ENCODE measurements at regions not wholly inside any gene's neighbourhood (a gene's known extent, or its start where the extent isn't known, plus 50 kb on each side); places are given as distances from the start of the nearest gene placed in this dataset.

DNA sequence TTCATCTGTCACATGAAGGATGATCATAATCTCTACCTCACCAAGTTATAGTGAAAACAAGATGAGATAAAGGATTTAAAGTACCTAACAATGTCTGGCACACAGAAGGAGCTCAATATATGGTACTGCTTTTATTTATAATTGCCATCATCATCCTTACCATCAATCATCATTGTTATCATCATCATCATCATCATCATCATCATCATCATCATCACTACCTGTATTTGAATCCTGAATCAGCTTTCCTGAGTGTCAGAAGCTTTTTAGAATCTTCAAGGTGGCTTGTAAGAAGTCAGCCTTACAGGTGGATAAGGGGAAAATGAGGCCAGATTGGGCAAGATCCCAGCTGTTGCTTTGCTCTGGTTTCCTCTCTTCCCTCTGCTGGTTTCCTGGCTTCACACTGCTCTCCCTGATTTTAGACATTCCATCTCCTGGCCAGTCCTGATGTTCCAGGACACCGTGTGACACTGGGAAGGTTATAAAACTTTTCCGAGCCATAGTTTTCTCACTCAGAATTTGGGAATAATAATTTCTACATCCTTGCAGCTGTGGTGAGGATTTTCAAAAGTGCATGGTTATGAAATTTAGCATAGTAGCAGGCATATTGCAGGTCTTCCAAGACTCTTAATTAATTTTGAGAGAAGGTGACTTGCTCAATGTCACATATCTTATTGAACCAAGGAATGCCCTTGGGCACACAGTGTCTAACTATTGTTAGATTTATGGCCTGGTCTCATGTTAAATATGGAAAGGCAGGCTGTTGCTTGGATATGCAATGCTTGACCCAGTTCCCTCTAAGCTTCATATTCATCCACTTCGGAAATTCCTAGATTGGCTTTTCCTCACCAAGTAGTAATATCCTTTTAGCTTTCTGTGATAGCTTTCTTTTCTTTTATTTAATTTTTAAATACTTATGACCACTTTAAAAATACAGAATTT is 160.7 kb downstream of the TMEM38B start:
- DNase-seq: no peak

DNA sequence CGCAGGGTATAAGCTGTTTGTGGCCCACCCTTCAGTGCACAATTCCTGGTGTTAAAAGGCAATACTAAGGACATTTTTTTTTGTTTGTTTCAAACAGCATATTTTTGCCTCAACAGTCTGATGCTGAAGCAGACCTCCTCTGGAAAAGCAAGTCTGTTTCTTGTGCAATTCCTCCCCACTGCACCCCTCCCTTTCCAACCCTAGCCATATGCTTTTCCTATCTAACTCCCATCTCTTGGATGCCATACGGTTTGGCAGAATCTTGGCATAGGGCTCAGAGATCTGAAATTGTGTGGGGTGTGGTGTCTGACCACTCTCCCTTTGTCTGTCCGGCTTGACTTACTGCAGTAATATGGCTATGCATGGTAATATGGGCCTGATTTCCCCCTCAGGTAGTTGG is 161.6 kb downstream of the TMEM38B start:
- DNase-seq: no peak
- TF ChIP-seq POLR2A (IDR thresholded peaks at IDR 0.05; ENCODE audit: low read length) (no peak), GATA1 (IDR thresholded peaks at IDR 0.05; ENCODE audit: low read depth, low read length) (no peak)

More for the DNA sequence above, 160.7 kb downstream of the TMEM38B start:
- TF ChIP-seq POLR2A (IDR thresholded peaks at IDR 0.05; ENCODE audit: low read length): no peak
- TF ChIP-seq GATA1 (IDR thresholded peaks at IDR 0.05; ENCODE audit: low read depth, low read length): no peak

DNA sequence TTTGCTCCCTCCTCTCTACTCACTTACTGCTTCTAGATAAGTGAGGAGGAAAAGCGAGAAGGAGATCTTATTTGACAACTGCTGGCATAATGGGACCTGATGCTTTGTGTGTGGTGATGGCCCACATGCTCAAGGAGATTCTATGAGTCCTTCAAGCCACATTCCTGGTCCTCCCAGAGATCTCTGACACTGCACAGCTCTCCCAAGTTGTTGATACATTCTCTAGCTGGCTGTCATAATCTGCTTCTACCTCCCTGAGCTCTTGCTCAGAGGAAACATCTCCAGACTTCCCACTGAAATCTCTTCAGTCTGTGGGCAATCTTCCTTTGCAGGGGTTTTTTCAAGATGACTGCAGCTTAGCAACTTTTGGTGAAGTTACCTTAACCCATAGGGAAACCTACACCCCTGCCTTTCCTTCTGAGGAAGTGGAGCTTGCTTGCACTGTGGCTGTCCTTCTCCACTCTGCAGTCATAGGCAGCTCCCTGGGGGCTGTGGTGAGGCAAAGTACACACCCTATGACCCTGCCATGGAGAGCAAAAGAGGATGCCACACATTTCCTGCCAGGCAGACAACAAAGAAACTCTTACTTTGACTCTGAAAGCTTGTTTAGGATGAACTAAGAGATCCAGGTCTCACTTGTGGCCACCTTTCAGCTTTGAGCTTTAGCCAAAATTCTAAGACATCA is 163.8 kb downstream of the TMEM38B start:
- no peak for TF ChIP-seq POLR2A (IDR thresholded peaks at IDR 0.05; ENCODE audit: low read length)
- TF ChIP-seq GATA1 (IDR thresholded peaks at IDR 0.05; ENCODE audit: low read depth, low read length): no peak

DNA sequence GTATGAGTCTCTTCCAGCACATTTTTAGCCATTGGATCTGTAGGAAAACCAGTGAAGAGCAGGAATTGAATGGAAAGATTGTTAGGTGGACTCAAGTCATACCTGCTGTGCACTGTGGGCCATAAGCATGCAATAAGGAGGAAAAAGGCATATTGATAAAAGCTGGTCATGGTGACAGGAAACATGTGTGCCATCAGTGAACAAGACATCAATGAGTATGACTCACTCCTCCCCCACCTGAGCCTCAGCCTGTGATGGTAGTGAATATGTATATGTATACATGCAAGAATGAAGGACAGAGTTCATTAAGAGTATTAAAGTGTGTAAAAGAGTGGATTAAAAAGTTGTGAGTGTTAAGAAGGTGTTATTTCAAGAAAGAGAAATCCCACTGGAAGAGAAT is 164.5 kb downstream of the TMEM38B start:
- TF ChIP-seq POLR2A (IDR thresholded peaks at IDR 0.05; ENCODE audit: low read length) (no peak), GATA1 (IDR thresholded peaks at IDR 0.05; ENCODE audit: low read depth, low read length) (no peak)
- no peak for DNase-seq

More for the DNA sequence above, 163.8 kb downstream of the TMEM38B start:
- DNase-seq: no peak

DNA sequence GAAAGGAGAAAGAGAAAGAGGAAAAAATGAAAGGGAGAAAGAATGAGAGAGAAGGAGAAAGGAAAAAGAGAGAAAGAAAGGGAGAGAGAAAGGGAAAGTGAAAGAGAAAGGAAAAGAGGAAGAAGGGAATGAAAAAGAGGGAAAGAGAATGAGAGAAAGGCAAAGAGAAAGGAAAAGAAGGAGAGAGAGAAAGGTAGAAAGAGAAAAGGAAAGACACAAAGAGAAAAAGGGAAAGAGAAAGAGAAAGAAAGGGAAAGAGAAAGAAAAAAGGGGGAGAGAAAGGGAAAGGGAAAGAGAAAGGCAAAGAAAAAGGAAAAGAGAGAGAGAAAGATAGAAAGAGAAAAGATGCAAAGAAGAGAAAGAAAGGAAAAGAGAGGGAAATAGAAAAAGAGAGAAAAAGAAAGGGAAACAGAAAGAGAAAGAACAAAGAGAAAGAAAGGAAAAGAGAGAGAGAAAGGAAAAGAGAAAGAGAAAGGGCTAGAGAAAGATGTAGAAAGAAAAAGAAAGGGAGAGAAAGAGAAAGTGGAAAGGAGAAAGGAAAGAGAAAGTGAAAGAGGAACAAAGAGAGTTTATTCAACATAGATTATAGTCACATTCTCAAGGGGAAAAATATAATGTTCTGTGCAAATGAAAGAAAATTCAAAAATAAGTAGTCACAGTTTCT is 165.2 kb downstream of the TMEM38B start:
- TF ChIP-seq POLR2A (IDR thresholded peaks at IDR 0.05; ENCODE audit: low read length): no peak
- TF ChIP-seq GATA1 (IDR thresholded peaks at IDR 0.05; ENCODE audit: low read depth, low read length): no peak
- peak in 1 of 2 experiments; percentile 15 for DNase-seq

DNA sequence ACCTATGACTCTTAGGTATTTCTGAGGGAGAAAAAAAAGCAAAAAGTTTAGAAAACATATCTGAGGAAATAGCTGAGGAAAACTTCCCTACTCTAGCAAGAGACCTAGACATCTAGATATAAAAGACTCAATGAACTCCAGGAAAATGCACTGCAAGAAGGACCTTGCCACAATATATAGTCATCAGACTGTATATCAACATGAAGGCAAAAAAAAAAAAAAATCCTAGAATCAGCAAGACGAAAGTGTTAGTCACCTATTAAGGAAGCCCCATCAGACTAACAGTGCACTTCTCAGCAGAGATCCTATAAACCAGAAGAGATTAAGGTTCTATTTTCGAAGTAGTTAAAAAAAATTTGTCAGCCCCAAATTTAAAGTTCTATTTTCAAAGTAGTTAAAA is 166.2 kb downstream of the TMEM38B start:
- no peak for DNase-seq
- no peak for TF ChIP-seq POLR2A (IDR thresholded peaks at IDR 0.05; ENCODE audit: low read length)
- no peak for TF ChIP-seq GATA1 (IDR thresholded peaks at IDR 0.05; ENCODE audit: low read depth, low read length)

DNA sequence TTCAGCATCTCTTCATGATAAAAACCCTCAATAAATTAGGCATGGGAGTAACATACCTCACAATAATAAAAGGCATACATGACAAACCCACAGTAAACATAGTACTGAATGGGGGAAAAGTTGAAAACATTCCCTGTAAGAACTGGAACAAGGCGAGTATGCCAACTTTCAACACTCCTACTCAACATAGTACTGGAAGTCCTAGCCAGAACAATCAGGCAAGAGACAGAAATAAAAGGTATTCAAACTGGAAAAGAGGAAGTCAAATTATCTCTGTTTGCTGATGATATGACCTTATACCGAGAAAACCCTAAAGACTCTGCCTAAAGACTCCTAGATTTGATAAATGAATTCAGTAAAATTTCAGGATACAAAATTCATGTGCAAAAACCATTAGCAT is 167.6 kb downstream of the TMEM38B start:
- TF ChIP-seq POLR2A (IDR thresholded peaks at IDR 0.05; ENCODE audit: low read length) (no peak), GATA1 (IDR thresholded peaks at IDR 0.05; ENCODE audit: low read depth, low read length) (no peak)
- DNase-seq: no peak

DNA sequence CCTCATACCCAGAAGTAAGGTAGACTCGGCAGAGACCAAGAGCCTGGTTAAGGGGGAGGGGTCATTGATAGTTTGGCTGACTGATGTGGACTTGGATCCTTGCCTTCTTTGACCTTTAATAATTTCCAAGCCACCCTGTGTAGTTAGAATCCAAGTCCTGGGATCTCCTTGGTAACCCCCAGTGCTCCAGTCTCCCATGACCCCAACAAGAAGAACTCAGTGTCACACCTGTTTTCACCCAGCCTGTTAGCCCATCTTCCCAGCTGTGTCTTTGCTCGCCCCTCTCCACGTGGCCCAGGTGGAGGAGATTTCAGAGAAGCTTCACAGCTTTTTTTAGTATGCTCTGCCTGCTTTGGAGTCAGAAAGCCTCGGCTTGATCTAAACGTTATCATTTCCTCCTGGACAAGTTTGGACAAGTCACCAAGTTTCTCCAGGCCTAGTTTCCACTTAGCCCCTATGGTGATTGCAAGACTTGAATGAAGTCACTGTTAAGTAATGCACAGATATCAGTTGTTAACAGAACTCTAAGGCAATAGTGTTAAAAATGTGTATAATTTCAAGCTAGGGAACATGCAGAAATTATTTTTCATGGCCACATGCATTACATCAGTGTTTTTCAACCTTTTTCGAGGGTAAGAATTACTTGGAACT is 170.0 kb downstream of the TMEM38B start:
- no peak for DNase-seq
- TF ChIP-seq POLR2A (IDR thresholded peaks at IDR 0.05; ENCODE audit: low read length) (no peak), GATA1 (IDR thresholded peaks at IDR 0.05; ENCODE audit: low read depth, low read length) (no peak)

DNA sequence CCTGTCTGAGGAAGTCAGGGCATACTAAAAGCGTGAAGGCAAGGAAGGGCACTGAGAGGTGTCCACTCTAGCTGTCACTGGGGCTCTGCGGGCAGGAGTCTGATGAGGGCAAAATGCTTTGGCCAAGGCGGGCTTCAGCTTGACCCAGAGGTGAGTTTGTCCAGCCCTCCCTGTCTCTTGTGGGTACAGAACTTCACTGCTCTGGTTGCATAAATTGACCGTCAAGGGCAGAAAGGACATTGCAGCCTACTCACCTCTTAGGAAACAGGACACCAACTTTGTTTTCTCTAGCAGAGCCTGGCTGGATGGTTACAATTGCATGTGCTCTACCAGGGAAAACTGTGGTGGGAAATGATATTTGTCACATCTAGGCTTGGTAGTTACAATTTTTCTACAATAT is 170.9 kb downstream of the TMEM38B start:
- no peak for DNase-seq
- no peak for TF ChIP-seq GATA1 (IDR thresholded peaks at IDR 0.05; ENCODE audit: low read depth, low read length)
- TF ChIP-seq POLR2A (IDR thresholded peaks at IDR 0.05; ENCODE audit: low read length): no peak

DNA sequence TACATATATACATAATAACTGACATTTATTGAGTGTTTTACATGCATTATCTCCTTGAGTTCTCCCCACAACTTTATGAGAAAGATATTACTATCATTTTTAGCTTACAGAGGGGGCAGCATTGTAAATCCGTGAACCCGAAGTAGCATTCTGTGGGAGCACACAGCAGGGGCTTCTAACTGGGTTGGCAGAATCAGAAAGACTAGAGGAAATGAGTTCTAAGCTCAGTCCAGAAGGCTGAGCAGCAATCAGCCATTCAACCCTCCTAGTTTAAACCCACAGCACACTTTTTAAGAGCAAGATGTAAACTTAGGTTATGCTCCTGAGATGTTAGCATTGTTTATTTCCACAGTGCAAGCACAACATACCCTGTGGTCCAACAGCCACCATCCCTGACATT is 177.2 kb downstream of the TMEM38B start:
- TF ChIP-seq POLR2A (IDR thresholded peaks at IDR 0.05; ENCODE audit: low read length): no peak
- no peak for TF ChIP-seq GATA1 (IDR thresholded peaks at IDR 0.05; ENCODE audit: low read depth, low read length)
- DNase-seq: no peak

DNA sequence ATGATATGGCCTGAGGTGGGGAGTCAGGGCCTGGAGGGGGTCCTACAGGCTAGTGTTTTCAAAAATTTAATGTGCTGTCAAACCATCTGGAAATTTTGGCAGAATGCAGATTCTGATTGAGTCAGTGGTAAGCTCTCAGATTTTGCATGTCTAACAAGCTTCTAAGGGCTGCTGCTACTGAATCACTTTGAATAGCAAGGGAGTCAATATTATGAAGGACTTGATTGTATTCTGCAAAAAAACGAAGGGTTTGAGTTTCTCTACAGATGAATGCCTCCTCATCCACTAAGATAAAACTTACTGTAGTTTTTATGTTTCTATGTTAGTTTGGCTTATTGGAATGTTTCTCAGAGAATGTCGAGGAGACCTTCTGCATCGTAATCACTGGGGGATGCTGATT is 179.5 kb downstream of the TMEM38B start:
- no peak for TF ChIP-seq GATA1 (IDR thresholded peaks at IDR 0.05; ENCODE audit: low read depth, low read length)
- DNase-seq: no peak

DNA sequence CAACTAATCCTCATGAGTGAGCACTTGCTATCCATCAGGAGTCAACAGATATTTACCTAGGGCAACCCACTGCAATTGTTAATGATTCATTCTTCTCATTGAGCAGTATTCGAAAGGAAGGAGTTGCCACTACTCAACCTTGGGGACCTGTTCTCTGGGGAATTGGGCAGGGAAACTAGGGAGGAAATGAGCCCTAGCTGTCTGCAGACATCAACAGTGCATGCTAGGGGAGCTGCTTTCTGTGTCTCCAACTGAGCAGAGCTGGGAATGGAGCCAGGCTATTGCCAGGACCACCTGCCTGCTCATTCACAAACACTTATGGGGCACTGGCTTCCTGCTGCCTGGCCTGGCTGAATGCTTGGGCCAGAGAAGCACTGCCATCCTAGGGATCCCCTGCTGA is 183.4 kb downstream of the TMEM38B start:
- TF ChIP-seq POLR2A (IDR thresholded peaks at IDR 0.05; ENCODE audit: low read length): no peak
- TF ChIP-seq GATA1 (IDR thresholded peaks at IDR 0.05; ENCODE audit: low read depth, low read length): no peak
- no peak for DNase-seq

DNA sequence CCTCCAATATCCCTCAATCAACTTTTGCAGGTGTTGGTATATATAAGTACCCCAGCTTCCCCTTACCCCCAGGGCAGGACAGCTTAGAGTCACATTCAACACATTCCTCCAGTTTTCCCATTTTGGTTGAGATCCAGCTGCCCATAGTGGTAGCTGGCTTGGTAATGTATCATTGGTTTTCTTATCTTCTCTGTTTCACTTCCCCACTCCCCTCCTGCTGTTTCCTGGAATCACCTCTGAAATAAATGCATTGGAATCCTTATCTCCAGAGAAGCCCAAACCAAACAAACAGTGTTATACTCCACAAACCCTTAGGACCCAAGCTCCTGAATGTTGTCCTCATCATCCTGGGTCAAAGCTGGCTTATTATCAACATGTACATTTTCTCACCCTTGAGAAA is 184.8 kb downstream of the TMEM38B start:
- no peak for DNase-seq
- no peak for TF ChIP-seq POLR2A (IDR thresholded peaks at IDR 0.05; ENCODE audit: low read length)
- TF ChIP-seq GATA1 (IDR thresholded peaks at IDR 0.05; ENCODE audit: low read depth, low read length): no peak

DNA sequence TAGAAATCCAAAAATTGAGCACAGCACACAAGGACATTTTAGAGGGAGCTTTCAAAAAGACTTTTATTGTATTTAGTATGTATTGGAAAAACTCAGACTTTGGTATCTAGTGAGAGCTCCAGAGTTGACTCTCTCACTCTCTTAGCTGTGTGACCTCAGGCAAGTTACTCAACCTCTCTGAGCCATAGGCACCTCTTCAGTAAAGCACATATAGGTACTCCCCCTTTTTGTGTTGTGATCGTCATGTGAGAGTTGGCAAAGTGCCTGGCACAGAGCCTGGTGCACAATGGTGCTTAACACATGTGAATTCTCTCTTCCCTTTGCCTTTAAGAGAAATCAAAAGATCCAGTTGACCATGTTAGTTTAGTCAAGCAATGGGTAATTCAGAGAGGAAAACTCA is 186.2 kb downstream of the TMEM38B start:
- DNase-seq: no peak
- TF ChIP-seq POLR2A (IDR thresholded peaks at IDR 0.05; ENCODE audit: low read length) (no peak), GATA1 (IDR thresholded peaks at IDR 0.05; ENCODE audit: low read depth, low read length) (no peak)
